Lower leg skin (tissue), 4 donors: ENCODE measurements at regions not wholly inside any gene's neighbourhood (a gene's known extent, or its start where the extent isn't known, plus 50 kb on each side); places are given as distances from the start of the nearest gene placed in this dataset.

Experiments
- DNase-seq, 2 donors: peaks; one replicate each; pipeline ENCODE4 v3.0.0-alpha.2; 2019; ENCODE audit warnings: low spot score in 2 of 2
- H3K4me3 ChIP-seq: fragments of 200-600 bp; sonication (generic); 2 replicates; pipeline ENCODE4 v1.5.1; 2017; ENCODE audit warnings: mild to moderate bottlenecking, low read depth; ENCODE audit not compliant: poor library complexity, severe bottlenecking
- CTCF ChIP-seq, 3 donors: fragments of 450-650 bp; IDR thresholded peaks; one replicate each; pipeline ENCODE4 v1.5.1; 2016; ENCODE audit warnings: antibody characterized with exemption in 3 of 3, mild to moderate bottlenecking in 3 of 3, moderate library complexity in 2 of 3
- POLR2A ChIP-seq, 2 donors: fragments of 450-650 bp; IDR thresholded peaks; one replicate each; pipeline ENCODE4 v1.6.1; 2016 to 2017; ENCODE audit warnings: antibody characterized with exemption in 2 of 2, mild to moderate bottlenecking in 1 of 2, moderate library complexity in 1 of 2
- WGBS, 2 donors: methylation state at CpG; one replicate each; pipeline ENCODE4 v1.1.5; 2018; 5-methylcytosine and 5-hydroxymethylcytosine counted together
- intact Hi-C: fragments of 100-400 bp; cut with DNase I; formaldehyde crosslinking; loops from one replicate; pipeline ENCODE4 v1.15.0; 2023; ENCODE audit warnings: low total_unique reads

- H3K4me3 ChIP-seq = no peak overlapping the region
- no peak for DNase-seq
- 79 to 81% methylated on average over 4 of the region's 4 CpGs for WGBS, 2 donors
- TF ChIP-seq POLR2A (IDR thresholded peaks at IDR 0.05) (no peak), CTCF (IDR thresholded peaks at IDR 0.05) (no peak)
- intact Hi-C loops = no loop called here
Measured at GRCh38 chr7:9200626-9201025, 767.2 kb downstream of the NXPH1 start.

GRCh38 chr7:9201928-9202327 is 768.5 kb downstream of the NXPH1 start:
- WGBS, 2 donors = 39 to 40% methylated on average over 2 of the region's 2 CpGs
- TF ChIP-seq CTCF (IDR thresholded peaks at IDR 0.05) (no peak), POLR2A (IDR thresholded peaks at IDR 0.05) (no peak)
- no peak overlapping the region for H3K4me3 ChIP-seq
- intact Hi-C loops = no loop called here
- no peak for DNase-seq

- TF ChIP-seq CTCF (IDR thresholded peaks at IDR 0.05) = no peak
- no peak for TF ChIP-seq POLR2A (IDR thresholded peaks at IDR 0.05)
- no peak for DNase-seq
Measured at GRCh38 chr7:9204571-9204970, 771.2 kb downstream of the NXPH1 start.

GRCh38 chr7:9210114-9210513 is 776.7 kb downstream of the NXPH1 start:
- H3K4me3 ChIP-seq = no peak overlapping the region
- no peak for DNase-seq
- WGBS, 2 donors = 44 to 48% methylated on average over 3 of the region's 3 CpGs
- TF ChIP-seq POLR2A (IDR thresholded peaks at IDR 0.05) = no peak
- no peak for TF ChIP-seq CTCF (IDR thresholded peaks at IDR 0.05)
- intact Hi-C loops = no loop called here

More at GRCh38 chr7:9204571-9204970, 771.2 kb downstream of the NXPH1 start:
- no peak overlapping the region for H3K4me3 ChIP-seq
- 70 to 71% methylated on average over 1 of the region's 1 CpG for WGBS, 2 donors
- intact Hi-C loops = no loop called here

- TF ChIP-seq POLR2A (IDR thresholded peaks at IDR 0.05) = no peak
- TF ChIP-seq CTCF (IDR thresholded peaks at IDR 0.05) = no peak
Measured at GRCh38 chr7:9217204-9217603, 783.8 kb downstream of the NXPH1 start.

GRCh38 chr7:9226500-9226899 is 793.1 kb downstream of the NXPH1 start:
- intact Hi-C loops = no loop called here
- 75 to 87% methylated on average over 4 of the region's 4 CpGs for WGBS, 2 donors
- no peak overlapping the region for H3K4me3 ChIP-seq
- DNase-seq = no peak
- TF ChIP-seq CTCF (IDR thresholded peaks at IDR 0.05) (no peak), POLR2A (IDR thresholded peaks at IDR 0.05) (no peak)

More at GRCh38 chr7:9217204-9217603, 783.8 kb downstream of the NXPH1 start:
- H3K4me3 ChIP-seq = no peak overlapping the region
- WGBS, 2 donors = 90 to 95% methylated on average over 1 of the region's 1 CpG
- DNase-seq = no peak
- intact Hi-C loops = no loop called here
